ENCODE measurements at regions not wholly inside any gene's neighbourhood (a gene's known extent, or its start where the extent isn't known, plus 50 kb on each side); places are given as distances from the start of the nearest gene placed in this dataset.

GRCh38 chr5:167649471-167649870, 642.0 kb upstream of the WWC1 start (continued):
- TF ChIP-seq, protein P1, sequence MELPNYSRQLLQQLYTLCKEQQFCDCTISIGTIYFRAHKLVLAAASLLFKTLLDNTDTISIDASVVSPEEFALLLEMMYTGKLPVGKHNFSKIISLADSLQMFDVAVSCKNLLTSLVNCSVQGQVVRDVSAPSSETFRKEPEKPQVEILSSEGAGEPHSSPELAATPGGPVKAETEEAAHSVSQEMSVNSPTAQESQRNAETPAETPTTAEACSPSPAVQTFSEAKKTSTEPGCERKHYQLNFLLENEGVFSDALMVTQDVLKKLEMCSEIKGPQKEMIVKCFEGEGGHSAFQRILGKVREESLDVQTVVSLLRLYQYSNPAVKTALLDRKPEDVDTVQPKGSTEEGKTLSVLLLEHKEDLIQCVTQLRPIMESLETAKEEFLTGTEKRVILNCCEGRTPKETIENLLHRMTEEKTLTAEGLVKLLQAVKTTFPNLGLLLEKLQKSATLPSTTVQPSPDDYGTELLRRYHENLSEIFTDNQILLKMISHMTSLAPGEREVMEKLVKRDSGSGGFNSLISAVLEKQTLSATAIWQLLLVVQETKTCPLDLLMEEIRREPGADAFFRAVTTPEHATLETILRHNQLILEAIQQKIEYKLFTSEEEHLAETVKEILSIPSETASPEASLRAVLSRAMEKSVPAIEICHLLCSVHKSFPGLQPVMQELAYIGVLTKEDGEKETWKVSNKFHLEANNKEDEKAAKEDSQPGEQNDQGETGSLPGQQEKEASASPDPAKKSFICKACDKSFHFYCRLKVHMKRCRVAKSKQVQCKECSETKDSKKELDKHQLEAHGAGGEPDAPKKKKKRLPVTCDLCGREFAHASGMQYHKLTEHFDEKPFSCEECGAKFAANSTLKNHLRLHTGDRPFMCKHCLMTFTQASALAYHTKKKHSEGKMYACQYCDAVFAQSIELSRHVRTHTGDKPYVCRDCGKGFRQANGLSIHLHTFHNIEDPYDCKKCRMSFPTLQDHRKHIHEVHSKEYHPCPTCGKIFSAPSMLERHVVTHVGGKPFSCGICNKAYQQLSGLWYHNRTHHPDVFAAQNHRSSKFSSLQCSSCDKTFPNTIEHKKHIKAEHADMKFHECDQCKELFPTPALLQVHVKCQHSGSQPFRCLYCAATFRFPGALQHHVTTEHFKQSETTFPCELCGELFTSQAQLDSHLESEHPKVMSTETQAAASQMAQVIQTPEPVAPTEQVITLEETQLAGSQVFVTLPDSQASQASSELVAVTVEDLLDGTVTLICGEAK (IDR thresholded peaks at IDR 0.05), result no peak
- TF ChIP-seq, protein P1 (CRISPR knock-in tag; IDR thresholded peaks at IDR 0.05), result no peak
- TF ChIP-seq, protein P2, sequence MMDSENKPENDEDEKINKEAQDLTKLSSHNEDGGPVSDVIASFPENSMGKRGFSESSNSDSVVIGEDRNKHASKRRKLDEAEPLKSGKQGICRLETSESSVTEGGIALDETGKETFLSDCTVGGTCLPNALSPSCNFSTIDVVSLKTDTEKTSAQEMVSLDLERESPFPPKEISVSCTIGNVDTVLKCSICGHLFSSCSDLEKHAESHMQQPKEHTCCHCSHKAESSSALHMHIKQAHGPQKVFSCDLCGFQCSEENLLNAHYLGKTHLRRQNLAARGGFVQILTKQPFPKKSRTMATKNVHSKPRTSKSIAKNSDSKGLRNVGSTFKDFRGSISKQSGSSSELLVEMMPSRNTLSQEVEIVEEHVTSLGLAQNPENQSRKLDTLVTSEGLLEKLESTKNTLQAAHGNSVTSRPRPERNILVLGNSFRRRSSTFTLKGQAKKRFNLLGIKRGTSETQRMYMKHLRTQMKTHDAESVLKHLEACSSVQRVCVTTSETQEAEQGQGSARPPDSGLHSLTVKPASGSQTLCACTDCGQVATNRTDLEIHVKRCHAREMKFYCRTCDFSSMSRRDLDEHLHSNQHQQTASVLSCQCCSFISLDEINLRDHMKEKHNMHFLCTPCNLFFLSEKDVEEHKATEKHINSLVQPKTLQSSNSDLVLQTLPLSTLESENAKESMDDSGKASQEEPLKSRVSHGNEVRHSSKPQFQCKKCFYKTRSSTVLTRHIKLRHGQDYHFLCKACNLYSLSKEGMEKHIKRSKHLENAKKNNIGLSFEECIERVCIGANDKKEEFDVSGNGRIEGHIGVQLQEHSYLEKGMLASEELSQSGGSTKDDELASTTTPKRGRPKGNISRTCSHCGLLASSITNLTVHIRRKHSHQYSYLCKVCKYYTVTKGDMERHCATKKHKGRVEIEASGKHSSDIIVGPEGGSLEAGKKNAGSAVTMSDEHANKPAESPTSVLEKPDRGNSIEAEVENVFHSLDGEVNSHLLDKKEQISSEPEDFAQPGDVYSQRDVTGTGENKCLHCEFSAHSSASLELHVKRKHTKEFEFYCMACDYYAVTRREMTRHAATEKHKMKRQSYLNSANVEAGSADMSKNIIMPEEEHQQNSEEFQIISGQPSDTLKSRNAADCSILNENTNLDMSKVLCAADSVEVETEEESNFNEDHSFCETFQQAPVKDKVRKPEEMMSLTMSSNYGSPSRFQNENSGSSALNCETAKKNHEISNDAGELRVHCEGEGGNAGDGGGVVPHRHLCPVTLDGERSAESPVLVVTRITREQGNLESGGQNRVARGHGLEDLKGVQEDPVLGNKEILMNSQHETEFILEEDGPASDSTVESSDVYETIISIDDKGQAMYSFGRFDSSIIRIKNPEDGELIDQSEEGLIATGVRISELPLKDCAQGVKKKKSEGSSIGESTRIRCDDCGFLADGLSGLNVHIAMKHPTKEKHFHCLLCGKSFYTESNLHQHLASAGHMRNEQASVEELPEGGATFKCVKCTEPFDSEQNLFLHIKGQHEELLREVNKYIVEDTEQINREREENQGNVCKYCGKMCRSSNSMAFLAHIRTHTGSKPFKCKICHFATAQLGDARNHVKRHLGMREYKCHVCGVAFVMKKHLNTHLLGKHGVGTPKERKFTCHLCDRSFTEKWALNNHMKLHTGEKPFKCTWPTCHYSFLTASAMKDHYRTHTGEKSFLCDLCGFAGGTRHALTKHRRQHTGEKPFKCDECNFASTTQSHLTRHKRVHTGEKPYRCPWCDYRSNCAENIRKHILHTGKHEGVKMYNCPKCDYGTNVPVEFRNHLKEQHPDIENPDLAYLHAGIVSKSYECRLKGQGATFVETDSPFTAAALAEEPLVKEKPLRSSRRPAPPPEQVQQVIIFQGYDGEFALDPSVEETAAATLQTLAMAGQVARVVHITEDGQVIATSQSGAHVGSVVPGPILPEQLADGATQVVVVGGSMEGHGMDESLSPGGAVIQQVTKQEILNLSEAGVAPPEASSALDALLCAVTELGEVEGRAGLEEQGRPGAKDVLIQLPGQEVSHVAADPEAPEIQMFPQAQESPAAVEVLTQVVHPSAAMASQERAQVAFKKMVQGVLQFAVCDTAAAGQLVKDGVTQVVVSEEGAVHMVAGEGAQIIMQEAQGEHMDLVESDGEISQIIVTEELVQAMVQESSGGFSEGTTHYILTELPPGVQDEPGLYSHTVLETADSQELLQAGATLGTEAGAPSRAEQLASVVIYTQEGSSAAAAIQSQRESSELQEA (CRISPR knock-in tag; IDR thresholded peaks at IDR 0.05; ENCODE audit: not compliant biosample characterization), result no peak
- no peak for TF ChIP-seq ZNF703 (CRISPR knock-in tag; IDR thresholded peaks at IDR 0.05; ENCODE audit: borderline replicate concordance)
- TF ChIP-seq, protein P3, sequence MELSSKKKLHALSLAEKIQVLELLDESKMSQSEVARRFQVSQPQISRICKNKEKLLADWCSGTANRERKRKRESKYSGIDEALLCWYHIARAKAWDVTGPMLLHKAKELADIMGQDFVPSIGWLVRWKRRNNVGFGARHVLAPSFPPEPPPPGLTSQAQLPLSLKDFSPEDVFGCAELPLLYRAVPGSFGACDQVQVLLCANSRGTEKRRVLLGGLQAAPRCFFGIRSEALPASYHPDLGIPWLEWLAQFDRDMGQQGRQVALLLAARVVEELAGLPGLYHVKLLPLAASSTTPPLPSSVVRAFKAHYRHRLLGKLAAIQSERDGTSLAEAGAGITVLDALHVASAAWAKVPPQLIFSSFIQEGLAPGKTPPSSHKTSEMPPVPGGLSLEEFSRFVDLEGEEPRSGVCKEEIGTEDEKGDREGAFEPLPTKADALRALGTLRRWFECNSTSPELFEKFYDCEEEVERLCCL (CRISPR knock-in tag; IDR thresholded peaks at IDR 0.05; ENCODE audit: borderline replicate concordance), result no peak
- TF ChIP-seq ZSCAN5A (CRISPR knock-in tag; IDR thresholded peaks at IDR 0.05; ENCODE audit: borderline replicate concordance), result no peak
- no peak for TF ChIP-seq ZNF589 (CRISPR knock-in tag; conservative IDR thresholded peaks at IDR 0.05)
